DND-41 (cell line): ENCODE measurements at regions not wholly inside any gene's neighbourhood (a gene's known extent, or its start where the extent isn't known, plus 50 kb on each side); places are given as distances from the start of the nearest gene placed in this dataset.
"Not testable (repeated sequence)": the region's sequence is repeated elsewhere in the genome, so short reads cannot be mapped to it uniquely, and the experiment has no call there.

Experiments
- ATAC-seq: fragments of 200-7000 bp; cut with Tn5 transposase; 3 replicates; pipeline ENCODE4 v1.9.1; 2021; ENCODE audit warnings: low read depth; ENCODE audit not compliant: insufficient read depth
- DNase-seq: peaks from one replicate; pipeline ENCODE4 v3.0.0-alpha.2; 2020
- H2AFZ ChIP-seq: 2 replicates; pipeline ENCODE4 v1.6.0; 2012; ENCODE audit warnings: low read depth, low read length
- H3K27ac ChIP-seq: 2 replicates; pipeline ENCODE4 v1.5.1; 2012; ENCODE audit warnings: low read length, inconsistent platforms
- H3K27me3 ChIP-seq: fragments of 200-600 bp; sonication (generic); 2 replicates; pipeline ENCODE4 v1.6.0; 2012; ENCODE audit warnings: low read length, mild to moderate bottlenecking, inconsistent platforms; ENCODE audit not compliant: insufficient read depth, poor library complexity
- H3K36me3 ChIP-seq: 2 replicates; pipeline ENCODE4 v1.5.1; 2012; ENCODE audit warnings: low read length, inconsistent platforms; ENCODE audit not compliant: insufficient read depth
- H3K4me1 ChIP-seq: 2 replicates; pipeline ENCODE4 v1.5.1; 2012; ENCODE audit warnings: mild to moderate bottlenecking, low read length; ENCODE audit not compliant: insufficient read depth
- H3K4me2 ChIP-seq: 2 replicates; pipeline ENCODE4 v1.6.0; 2012; ENCODE audit warnings: mild to moderate bottlenecking, moderate library complexity, low read length, inconsistent platforms; ENCODE audit not compliant: insufficient read depth
- H3K4me3 ChIP-seq, 2 experiments: fragments of 200-600 bp in 1 of 2; shearing (Covaris generic) in 1 of 2; 2 replicates each; pipeline ENCODE4 v1.5.1; 2012 to 2016; ENCODE audit warnings: inconsistent platforms in 2 of 2, low read length in 2 of 2, mild to moderate bottlenecking in 2 of 2, low read depth in 1 of 2, moderate library complexity in 1 of 2
- H3K79me2 ChIP-seq: 2 replicates; pipeline ENCODE4 v1.6.0; 2012; ENCODE audit warnings: low read length, inconsistent platforms; ENCODE audit not compliant: insufficient read depth
- H3K9ac ChIP-seq: 2 replicates; pipeline ENCODE4 v1.6.0; 2012; ENCODE audit warnings: low read depth, mild to moderate bottlenecking, inconsistent platforms, low read length, moderate library complexity
- H3K9me3 ChIP-seq: 2 replicates; pipeline ENCODE4 v1.5.1; 2012; ENCODE audit warnings: low read length, moderate library complexity, mild to moderate bottlenecking, inconsistent platforms; ENCODE audit not compliant: insufficient read depth, severe bottlenecking
- H4K20me1 ChIP-seq: 2 replicates; pipeline ENCODE4 v1.6.0; 2012; ENCODE audit warnings: low read length; ENCODE audit not compliant: insufficient read depth
- EZH2 ChIP-seq: IDR thresholded peaks from 3 replicates; pipeline ENCODE4 v1.6.1; 2012; ENCODE audit warnings: borderline replicate concordance, low read depth, mild to moderate bottlenecking, moderate library complexity, low read length, inconsistent platforms; ENCODE audit not compliant: severe bottlenecking
- TF ChIP-seq, protein P1 (sequence below): IDR thresholded peaks from 2 replicates; pipeline ENCODE4 v1.5.1; 2012; ENCODE audit warnings: borderline replicate concordance, low read length, moderate library complexity, mild to moderate bottlenecking; ENCODE audit not compliant: poor library complexity, severe bottlenecking; ENCODE audit errors: extremely low read depth

DNA sequence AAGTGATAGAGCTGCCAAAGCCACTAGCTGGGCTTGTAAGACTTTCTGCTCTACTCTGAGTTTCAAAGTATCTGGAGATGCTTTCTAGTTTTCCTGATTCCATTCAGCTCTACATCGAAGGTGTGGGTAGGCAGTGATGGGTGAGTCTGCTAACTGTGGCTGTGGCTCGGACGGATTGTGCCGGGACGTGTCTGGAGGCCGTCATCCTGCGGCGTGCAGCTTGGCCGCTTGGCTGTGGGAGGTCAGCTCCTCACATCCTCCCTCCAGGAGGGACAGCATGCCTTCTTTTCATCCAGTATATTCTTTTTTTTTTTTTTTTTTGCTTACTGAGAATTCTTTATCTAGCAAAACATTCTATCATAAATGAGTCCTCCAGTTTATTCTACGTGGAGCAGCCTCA, 77.9 kb upstream of the AADAT start:
- no peak for TF ChIP-seq EZH2
- TF ChIP-seq, protein P1, sequence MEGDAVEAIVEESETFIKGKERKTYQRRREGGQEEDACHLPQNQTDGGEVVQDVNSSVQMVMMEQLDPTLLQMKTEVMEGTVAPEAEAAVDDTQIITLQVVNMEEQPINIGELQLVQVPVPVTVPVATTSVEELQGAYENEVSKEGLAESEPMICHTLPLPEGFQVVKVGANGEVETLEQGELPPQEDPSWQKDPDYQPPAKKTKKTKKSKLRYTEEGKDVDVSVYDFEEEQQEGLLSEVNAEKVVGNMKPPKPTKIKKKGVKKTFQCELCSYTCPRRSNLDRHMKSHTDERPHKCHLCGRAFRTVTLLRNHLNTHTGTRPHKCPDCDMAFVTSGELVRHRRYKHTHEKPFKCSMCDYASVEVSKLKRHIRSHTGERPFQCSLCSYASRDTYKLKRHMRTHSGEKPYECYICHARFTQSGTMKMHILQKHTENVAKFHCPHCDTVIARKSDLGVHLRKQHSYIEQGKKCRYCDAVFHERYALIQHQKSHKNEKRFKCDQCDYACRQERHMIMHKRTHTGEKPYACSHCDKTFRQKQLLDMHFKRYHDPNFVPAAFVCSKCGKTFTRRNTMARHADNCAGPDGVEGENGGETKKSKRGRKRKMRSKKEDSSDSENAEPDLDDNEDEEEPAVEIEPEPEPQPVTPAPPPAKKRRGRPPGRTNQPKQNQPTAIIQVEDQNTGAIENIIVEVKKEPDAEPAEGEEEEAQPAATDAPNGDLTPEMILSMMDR = no peak
- no peak for DNase-seq
- Histone ChIP-seq H2AFZ (no peak overlapping the region), H3K4me1 (no peaks in the 10 kb centered on the region), H3K27ac (no peak overlapping the region), H3K9ac (no peak overlapping the region), H3K4me2 (no peak overlapping the region), H3K27me3 (no peaks in the 10 kb centered on the region), H3K9me3 (no peaks in the 10 kb centered on the region), H3K4me3 (no peak overlapping the region), H3K79me2 (no peaks in the 10 kb centered on the region), H3K36me3 (no peaks in the 10 kb centered on the region), H4K20me1 (no peaks in the 10 kb centered on the region)
- no peak for ATAC-seq

DNA sequence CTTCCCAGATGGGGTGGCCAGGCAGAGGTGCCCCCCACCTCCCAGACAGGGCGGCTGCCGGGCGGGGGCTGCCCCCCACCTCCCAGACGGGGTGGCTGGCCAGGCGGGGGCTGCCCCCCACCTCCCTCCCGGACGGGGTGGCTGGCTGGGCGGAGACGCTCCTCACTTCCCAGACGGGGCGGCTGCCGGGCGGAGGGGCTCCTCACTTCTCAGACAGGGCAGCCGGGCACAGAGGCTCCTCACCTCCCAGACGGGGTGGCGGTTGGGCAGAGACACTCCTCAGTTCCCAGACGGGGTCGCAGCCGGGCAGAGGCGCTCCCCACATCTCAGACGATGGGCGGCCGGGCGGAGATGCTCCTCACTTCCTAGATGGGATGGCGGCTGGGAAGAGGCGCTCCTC, 76.4 kb upstream of the AADAT start:
- not testable (repeated sequence) for H3K9ac ChIP-seq, H3K36me3 ChIP-seq, H3K27me3 ChIP-seq, H3K79me2 ChIP-seq, H3K4me2 ChIP-seq, H3K27ac ChIP-seq, H3K9me3 ChIP-seq, H2AFZ ChIP-seq, H4K20me1 ChIP-seq, ATAC-seq, H3K4me1 ChIP-seq, H3K4me3 ChIP-seq, DNase-seq

DNA sequence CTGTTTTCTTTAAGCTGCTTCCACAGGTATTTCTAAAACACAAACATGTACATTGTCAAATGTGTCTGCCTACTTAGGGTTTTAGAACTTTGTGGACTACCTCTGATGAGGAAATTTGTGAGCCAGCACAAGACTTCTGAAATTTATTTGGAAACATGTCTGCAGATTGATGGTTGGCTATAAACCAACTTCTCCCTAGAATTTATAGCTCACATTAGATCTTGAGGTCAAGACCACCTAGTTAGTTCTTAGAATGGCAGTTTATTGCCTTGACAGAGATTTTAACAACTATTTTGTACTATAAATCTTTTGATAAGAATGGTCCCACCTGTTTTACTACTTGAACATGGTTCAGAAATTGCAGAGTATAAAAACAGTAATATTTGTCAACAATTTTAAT, 72.7 kb upstream of the AADAT start:
- H2AFZ ChIP-seq = no peak overlapping the region
- no peaks in the 10 kb centered on the region for H3K36me3 ChIP-seq
- no peak for TF ChIP-seq EZH2
- TF ChIP-seq, protein P1 = no peak
- H3K9me3 ChIP-seq = no peaks in the 10 kb centered on the region
- no peak overlapping the region for H3K4me2 ChIP-seq
- H3K27me3 ChIP-seq = no peaks in the 10 kb centered on the region
- no peak overlapping the region for H3K9ac ChIP-seq
- H3K79me2 ChIP-seq = no peaks in the 10 kb centered on the region
- DNase-seq (no peak), ATAC-seq (no peak)
- H3K27ac ChIP-seq = no peak overlapping the region
- no peaks in the 10 kb centered on the region for H3K4me1 ChIP-seq
- H3K4me3 ChIP-seq = no peak overlapping the region
- no peaks in the 10 kb centered on the region for H4K20me1 ChIP-seq

DNA sequence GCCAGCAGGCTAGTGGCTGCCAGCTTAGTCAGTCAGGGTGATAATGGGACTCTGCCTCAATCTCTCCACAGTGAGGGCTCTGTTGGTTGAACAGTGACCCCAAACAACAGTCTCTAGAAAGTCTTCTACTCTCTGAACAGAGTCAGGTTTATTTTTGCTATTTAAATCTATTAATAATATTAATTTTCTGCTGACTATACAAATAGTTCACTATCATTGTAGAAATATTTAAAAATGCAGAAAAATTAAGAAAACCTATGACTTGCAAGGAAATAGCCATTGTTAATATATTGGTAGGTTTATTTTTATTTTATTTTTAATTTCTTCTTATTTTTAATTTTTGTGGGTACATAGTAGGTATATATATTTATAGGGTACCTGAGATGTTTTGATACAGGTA, 67.9 kb upstream of the AADAT start:
- Histone ChIP-seq H3K27me3 (no peaks in the 10 kb centered on the region), H3K9me3 (no peaks in the 10 kb centered on the region), H3K79me2 (no peaks in the 10 kb centered on the region), H3K4me2 (no peak overlapping the region), H3K36me3 (no peaks in the 10 kb centered on the region), H3K27ac (no peak overlapping the region), H3K4me1 (no peaks in the 10 kb centered on the region), H3K4me3 (no peak overlapping the region), H2AFZ (no peak overlapping the region), H3K9ac (no peak overlapping the region), H4K20me1 (no peaks in the 10 kb centered on the region)
- ATAC-seq (no peak), DNase-seq (no peak)
- TF ChIP-seq, protein P1 = no peak
- no peak for TF ChIP-seq EZH2
